IPS-NIHi7 (cell line): ENCODE measurements at regions not wholly inside any gene's neighbourhood (a gene's known extent, or its start where the extent isn't known, plus 50 kb on each side); places are given as distances from the start of the nearest gene placed in this dataset.
"Not testable (repeated sequence)": the region's sequence is repeated elsewhere in the genome, so short reads cannot be mapped to it uniquely, and the experiment has no call there.

ENCODE experiments used
- DNase-seq: peaks from one replicate; pipeline ENCODE4 v3.0.0; 2012; ENCODE audit warnings: mixed read lengths; ENCODE audit errors: extremely low spot score

- no peak for DNase-seq
Observed at GRCh38 chr16:22719945-22720344, 94.0 kb upstream of the HS3ST2 start.

- no peak for DNase-seq
Observed at GRCh38 chr16:22721511-22722100, 92.4 kb upstream of the HS3ST2 start.

- not testable (repeated sequence) for DNase-seq
Observed at GRCh38 chr16:22722551-22723541, 91.1 kb upstream of the HS3ST2 start.

- no peak for DNase-seq
Observed at GRCh38 chr16:22726868-22727267, 87.1 kb upstream of the HS3ST2 start.

GRCh38 chr16:22727285-22728166, 86.4 kb upstream of the HS3ST2 start:
- no peak for DNase-seq

GRCh38 chr16:22728167-22728836, 85.7 kb upstream of the HS3ST2 start:
- DNase-seq: no peak

GRCh38 chr16:22732400-22732799, 81.6 kb upstream of the HS3ST2 start:
- DNase-seq: no peak

GRCh38 chr16:22732959-22733358, 81.0 kb upstream of the HS3ST2 start:
- DNase-seq: no peak

GRCh38 chr16:22734368-22734767, 79.6 kb upstream of the HS3ST2 start:
- no peak for DNase-seq

GRCh38 chr16:22736791-22737190, 77.2 kb upstream of the HS3ST2 start:
- no peak for DNase-seq

GRCh38 chr16:22739077-22739476, 74.9 kb upstream of the HS3ST2 start:
- DNase-seq: no peak

GRCh38 chr16:22743401-22743800, 70.6 kb upstream of the HS3ST2 start:
- no peak for DNase-seq

- DNase-seq: no peak
Observed at GRCh38 chr16:22751104-22751667, 62.8 kb upstream of the HS3ST2 start.

GRCh38 chr16:22751685-22752084, 62.3 kb upstream of the HS3ST2 start:
- DNase-seq: no peak

GRCh38 chr16:22753451-22753850, 60.5 kb upstream of the HS3ST2 start:
- DNase-seq: no peak

- no peak for DNase-seq
Observed at GRCh38 chr16:22754577-22754976, 59.4 kb upstream of the HS3ST2 start.

GRCh38 chr16:22757202-22757601, 56.8 kb upstream of the HS3ST2 start:
- no peak for DNase-seq

- no peak for DNase-seq
Observed at GRCh38 chr16:22762486-22762885, 51.5 kb upstream of the HS3ST2 start.

- peak; percentile 51 for DNase-seq
Observed at GRCh38 chr16:22763437-22764080, 50.4 kb upstream of the HS3ST2 start.
